K562 (cell line): ENCODE measurements at regions not wholly inside any gene's neighbourhood (a gene's known extent, or its start where the extent isn't known, plus 50 kb on each side); places are given as distances from the start of the nearest gene placed in this dataset.

ENCODE experiments used
- ATAC-seq: fragments of 200-7000 bp; cut with Tn5 transposase; 3 replicates; pipeline ENCODE4 v1.9.1; 2020; ENCODE audit warnings: moderate library complexity
- BruUV-seq: library from RNA; stranded (reverse); fragments of 400-500 nt; replicated peaks from 2 replicates; lab custom pipeline; 2021; lab: Mats Ljungman, UMichigan
- CTCF ChIA-PET: fragments of 300-600 bp; formaldehyde crosslinking; extraction: SDS; loops from one replicate; lab custom pipeline; 2021; ENCODE audit warnings: low intra/inter-chr PET ratio; lab: Yijun Ruan, JAX
- POLR2A ChIA-PET: fragments of 300-600, 350-650 bp; sonication (Branson Sonifier 250); formaldehyde crosslinking; extraction: SDS; loops from one replicate; lab custom pipeline; 2021; ENCODE audit warnings: antibody characterized with exemption, inconsistent platforms; lab: Yijun Ruan, JAX
- DNase-seq, 4 experiments: peaks; one replicate each; pipeline versions ENCODE4 v3.0.0 to v3.0.0-alpha.2; 2011 to 2018; ENCODE audit warnings: low spot score in 3 of 4, mixed read lengths in 3 of 4; ENCODE audit errors: extremely low read depth in 1 of 4
- FAIRE-seq: peaks from 2 replicates; lab custom pipeline; 2011; peaks lifted over from hg19 to GRCh38; lab: Jason Lieb, UNC
- H2AFZ ChIP-seq: 2 replicates; pipeline ENCODE4 v1.6.0; 2011; ENCODE audit warnings: low read depth, low read length, control low read depth, inconsistent platforms
- H3K27ac ChIP-seq: fragments of 200-600 bp; 3 replicates; pipeline ENCODE4 v1.8.0; 2011; ENCODE audit warnings: low read depth, mild to moderate bottlenecking, control low read depth, inconsistent platforms, low read length, moderate library complexity, mixed read lengths; ENCODE audit errors: extremely low read depth
- H3K27me3 ChIP-seq, 2 experiments: fragments of 300-600 bp in 1 of 2; 2 replicates in 1 of 2; 3 replicates in 1 of 2; pipeline versions ENCODE4 v1.6.0 to v1.8.0; 2011; ENCODE audit warnings: inconsistent platforms in 2 of 2, low read length in 2 of 2, mild to moderate bottlenecking in 1 of 2, mixed read lengths in 1 of 2, moderate library complexity in 1 of 2; ENCODE audit not compliant: control insufficient read depth in 2 of 2, insufficient read depth in 2 of 2
- H3K36me3 ChIP-seq: fragments of 300-600 bp; 3 replicates; pipeline ENCODE4 v1.8.0; 2011; ENCODE audit warnings: mild to moderate bottlenecking, low read length, inconsistent platforms; ENCODE audit not compliant: control insufficient read depth, insufficient read depth
- H3K4me1 ChIP-seq, 2 experiments: fragments of 200-600 bp in 1 of 2; replicated peaks in 1 of 2; 2 replicates in 1 of 2; 3 replicates in 1 of 2; pipeline versions ENCODE4 v1.5.1 to v1.8.0; 2011; ENCODE audit warnings: inconsistent platforms in 2 of 2, low read length in 2 of 2, mild to moderate bottlenecking in 1 of 2, mixed read lengths in 1 of 2, moderate library complexity in 1 of 2; ENCODE audit not compliant: control insufficient read depth in 2 of 2, insufficient read depth in 2 of 2
- H3K4me2 ChIP-seq: 2 replicates; pipeline ENCODE4 v1.6.1; 2011; ENCODE audit warnings: low read length, control low read depth, inconsistent platforms, mixed read lengths; ENCODE audit not compliant: insufficient read depth
- H3K4me3 ChIP-seq: fragments of 200-600 bp; sonication (generic), shearing (Covaris generic); 2 replicates; pipeline ENCODE4 v1.5.1; 2016; ENCODE audit warnings: control low read depth, inconsistent platforms
- H3K79me2 ChIP-seq: fragments of 200-600 bp; 3 replicates; pipeline ENCODE4 v1.8.0; 2011; ENCODE audit warnings: low read length, inconsistent platforms; ENCODE audit not compliant: control insufficient read depth, insufficient read depth
- H3K9ac ChIP-seq, 2 experiments: 2 replicates each; pipeline versions ENCODE4 v1.6.0 to v1.6.1; 2011; ENCODE audit warnings: low read depth in 2 of 2, low read length in 2 of 2, control low read depth in 1 of 2, inconsistent platforms in 1 of 2, mild to moderate bottlenecking in 1 of 2, mixed read lengths in 1 of 2; ENCODE audit not compliant: insufficient read depth in 1 of 2
- H3K9me1 ChIP-seq: one replicate; pipeline ENCODE4 v1.6.0; 2011; ENCODE audit warnings: inconsistent platforms, mild to moderate bottlenecking, low read length, moderate library complexity; ENCODE audit not compliant: control insufficient read depth, insufficient read depth
- H3K9me3 ChIP-seq: replicated peaks from 2 replicates; pipeline ENCODE4 v1.5.1; 2011; ENCODE audit warnings: low read depth, low read length, inconsistent platforms; ENCODE audit not compliant: control insufficient read depth, insufficient read depth
- H4K20me1 ChIP-seq: replicated peaks from 2 replicates; pipeline ENCODE4 v1.6.1; 2011; ENCODE audit warnings: low read length, inconsistent platforms, mixed read lengths; ENCODE audit not compliant: control insufficient read depth, insufficient read depth
- ARID2 ChIP-seq: fragments of 450-650 bp; IDR thresholded peaks from 2 replicates; pipeline ENCODE4 v1.6.1; 2017; ENCODE audit warnings: antibody characterized with exemption, mild to moderate bottlenecking
- COPS2 ChIP-seq: fragments of 450-650 bp; conservative IDR thresholded peaks from 2 replicates; pipeline ENCODE4 v1.6.1; 2016; ENCODE audit warnings: mild to moderate bottlenecking, moderate library complexity
- HMG20B ChIP-seq: fragments of 250-450 bp; sonication (Bioruptor Pico); IDR thresholded peaks from 2 replicates; pipeline ENCODE4 v1.5.0; 2021; ENCODE audit warnings: mild to moderate bottlenecking
- HSF4 ChIP-seq: fragments of 250-450 bp; sonication (Bioruptor Pico); IDR thresholded peaks from 2 replicates; pipeline ENCODE4 v2.1.2; 2022; ENCODE audit warnings: mild to moderate bottlenecking, moderate library complexity, borderline replicate concordance
- KLF16 ChIP-seq: IDR thresholded peaks from 2 replicates; pipeline ENCODE4 v1.6.1; 2016; ENCODE audit warnings: antibody characterized with exemption
- NCOA2 ChIP-seq, 2 experiments: fragments of 450-650 bp; IDR thresholded peaks; 2 replicates each; pipeline ENCODE4 v1.6.1; 2018; ENCODE audit warnings: mild to moderate bottlenecking in 2 of 2, moderate library complexity in 1 of 2; ENCODE audit not compliant: partially characterized antibody in 2 of 2
- SAP30 ChIP-seq: fragments of 200-600 bp; sonication (generic); IDR thresholded peaks from 2 replicates; pipeline ENCODE4 v1.6.1; 2012; ENCODE audit warnings: borderline replicate concordance, low read depth, mild to moderate bottlenecking, moderate library complexity, low read length, control low read depth, inconsistent platforms; ENCODE audit not compliant: insufficient read depth, poor library complexity, severe bottlenecking
- SLC30A9 ChIP-seq: fragments of 250-450 bp; sonication (Bioruptor Pico); IDR thresholded peaks from 2 replicates; pipeline ENCODE4 v1.8.0; 2022; ENCODE audit warnings: mild to moderate bottlenecking, moderate library complexity
- STAT5A ChIP-seq: IDR thresholded peaks from 2 replicates; pipeline ENCODE4 v1.6.1; 2012; ENCODE audit warnings: low read length, inconsistent platforms, borderline replicate concordance
- TEAD2 ChIP-seq: fragments of 450-650 bp; IDR thresholded peaks from 2 replicates; pipeline ENCODE4 v1.6.1; 2016; ENCODE audit warnings: missing genetic modification characterization, control low read depth, missing compliant biosample characterization
- ZBTB2 ChIP-seq: fragments of 450-650 bp; IDR thresholded peaks from 2 replicates; pipeline ENCODE4 v1.6.1; 2016; ENCODE audit warnings: antibody characterized with exemption
- ZC3H4 ChIP-seq: sonication (generic); formaldehyde crosslinking; IDR thresholded peaks from 2 replicates; pipeline ENCODE4 v1.9.0; 2021; ENCODE audit warnings: missing genetic modification reagents, borderline replicate concordance
- ZNF347 ChIP-seq: fragments of 450-650 bp; formaldehyde crosslinking; IDR thresholded peaks from 2 replicates; pipeline ENCODE4 v1.4.0; 2020; ENCODE audit warnings: low read depth, mild to moderate bottlenecking, moderate library complexity
- ZNF354B ChIP-seq: fragments of 250-450 bp; sonication (Bioruptor Pico); IDR thresholded peaks from 2 replicates; pipeline ENCODE4 v1.4.0; 2020
- ZNF785 ChIP-seq: fragments of 250-450 bp; sonication (Bioruptor Pico); IDR thresholded peaks from 2 replicates; pipeline ENCODE4 v1.4.0; 2020; ENCODE audit warnings: mild to moderate bottlenecking
- WGBS: fragments of 100-300 bp; shearing (Covaris generic); methylation state at CpG from one replicate; pipeline ENCODE4 v1.1.6; 2016; ENCODE audit warnings: low coverage, mixed read lengths; ENCODE audit not compliant: insufficient coverage; ENCODE audit errors: missing lambda C conversion rate; 5-methylcytosine and 5-hydroxymethylcytosine counted together
- in situ Hi-C: fragments of 300-500 bp; cut with MboI; formaldehyde crosslinking; loops from 4 replicates; pipeline ENCODE4 v1.15.0; 2018; ENCODE audit warnings: inconsistent platforms, mixed read lengths
- intact Hi-C: fragments of 100-400 bp; cut with micrococcal nuclease; formaldehyde crosslinking; loops from 2 replicates; pipeline ENCODE4 v1.14.2; 2022
- TF ChIP-seq, protein P1 (sequence below): fragments of 250-450 bp; sonication (Bioruptor Pico); IDR thresholded peaks from 2 replicates; pipeline ENCODE4 v1.8.0; 2022; ENCODE audit warnings: moderate library complexity, mild to moderate bottlenecking, inconsistent platforms
- TF ChIP-seq, protein P2 (sequence below): fragments of 450-650 bp; formaldehyde crosslinking; IDR thresholded peaks from 2 replicates; pipeline ENCODE4 v1.4.0; 2020; ENCODE audit warnings: mild to moderate bottlenecking, mixed read lengths

DNA sequence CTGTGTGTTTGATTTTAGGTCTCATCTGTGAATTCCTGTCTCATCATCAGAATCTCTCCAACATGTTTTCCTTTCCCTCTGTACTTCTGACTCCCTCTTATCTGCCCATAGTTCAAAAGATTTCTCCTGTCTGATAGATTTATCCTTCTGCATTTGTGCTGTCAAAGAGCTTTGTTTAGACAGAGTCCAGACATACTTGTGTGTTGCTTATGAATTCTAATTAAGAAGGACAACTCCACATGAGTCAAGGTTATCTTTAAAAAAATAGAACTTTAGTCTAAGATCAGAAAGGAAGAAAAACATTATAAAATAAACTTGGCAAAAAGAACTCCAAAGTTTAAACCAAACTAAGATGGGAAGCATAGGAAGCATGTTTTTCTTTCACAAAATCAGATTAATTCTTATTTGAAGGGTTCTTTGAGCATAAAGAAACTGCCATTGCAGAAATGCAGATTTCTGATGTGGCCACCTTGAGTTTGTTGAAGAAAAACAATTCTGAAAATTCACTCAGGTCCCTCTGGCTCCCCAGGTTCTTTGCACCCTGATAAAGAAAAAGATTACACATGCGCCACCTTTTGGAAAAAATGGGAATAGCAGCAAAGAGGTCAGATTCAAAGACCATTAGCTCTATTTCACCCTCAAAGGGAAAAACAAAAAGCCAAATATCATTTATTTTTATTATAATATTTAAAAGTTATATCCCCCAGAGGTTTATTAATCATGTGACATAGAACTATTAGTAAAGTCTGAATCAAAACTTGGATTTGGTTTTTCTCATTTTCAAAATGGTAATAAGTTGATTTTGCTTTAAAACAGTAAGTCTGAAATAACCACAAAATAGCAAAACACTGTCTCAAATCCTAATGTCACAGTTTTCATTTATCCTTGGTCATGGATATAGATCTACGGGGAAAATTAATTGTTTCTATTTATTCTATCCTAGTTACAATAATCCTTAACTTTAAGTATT lies 143.7 kb upstream of the DCN start:
- peak; percentile 37 to 65 (median 43) for DNase-seq
- Histone ChIP-seq H4K20me1 (no peaks in the 10 kb centered on the region), H3K4me2 (no peak overlapping the region), H3K27me3 (no peaks in the 10 kb centered on the region), H3K9ac (no peak overlapping the region), H3K79me2 (no peaks in the 10 kb centered on the region), H3K27ac (no peak overlapping the region), H3K9me1 (no peaks in the 10 kb centered on the region), H2AFZ (no peak overlapping the region), H3K9me3 (no peaks in the 10 kb centered on the region), H3K36me3 (no peaks in the 10 kb centered on the region; the same call in 2 of the 3 replicates), H3K4me1 (no peaks in the 10 kb centered on the region), H3K4me3 (no peak overlapping the region)
- peak; percentile 89 for FAIRE-seq
- in situ Hi-C loops (loop anchor here (25.0 kb wide), 1 partner anchor 339 kb away; no protein-coding TSS in a partner anchor), intact Hi-C loops (loop anchor here (2.0 to 10.0 kb wide), 4 partner anchors 148 to 369 kb away; partner anchors contain the start of gene CCER1)
- 2% methylated on average over 2 of the region's 2 CpGs for WGBS
- peak; percentile 74 for ATAC-seq
- ChIA-PET CTCF (interaction anchor here (1.1 to 1.4 kb wide), 2 partner anchors 148 to 381 kb away, joined by 4 read pairs; no protein-coding TSS in a partner anchor), POLR2A (no interaction called here)
- no TSS peak for BruUV-seq
- TF ChIP-seq NCOA2 (IDR thresholded peaks at IDR 0.05; ENCODE audit: partially characterized antibody in 2 of 2) (peak in 1 of 2 experiments; percentile 19), HSF4 (CRISPR knock-in tag) (no peak), ZNF347 (CRISPR knock-in tag) (no peak), KLF16 (0 out of 2 replicates have a peak, but pooled peaks have one; percentile 23), HMG20B (CRISPR knock-in tag) (no peak), ZC3H4 (CRISPR knock-in tag) (no peak), COPS2 (no peak), ZNF785 (CRISPR knock-in tag) (no peak), SAP30 (no peak), ZBTB2 (no peak), SLC30A9 (CRISPR knock-in tag) (no peak), TEAD2 (tag) (0 out of 2 replicates have a peak, but pooled peaks have one; percentile 35), ARID2 (no peak), STAT5A (no peak), ZNF354B (CRISPR knock-in tag) (no peak)
- TF ChIP-seq, protein P1, sequence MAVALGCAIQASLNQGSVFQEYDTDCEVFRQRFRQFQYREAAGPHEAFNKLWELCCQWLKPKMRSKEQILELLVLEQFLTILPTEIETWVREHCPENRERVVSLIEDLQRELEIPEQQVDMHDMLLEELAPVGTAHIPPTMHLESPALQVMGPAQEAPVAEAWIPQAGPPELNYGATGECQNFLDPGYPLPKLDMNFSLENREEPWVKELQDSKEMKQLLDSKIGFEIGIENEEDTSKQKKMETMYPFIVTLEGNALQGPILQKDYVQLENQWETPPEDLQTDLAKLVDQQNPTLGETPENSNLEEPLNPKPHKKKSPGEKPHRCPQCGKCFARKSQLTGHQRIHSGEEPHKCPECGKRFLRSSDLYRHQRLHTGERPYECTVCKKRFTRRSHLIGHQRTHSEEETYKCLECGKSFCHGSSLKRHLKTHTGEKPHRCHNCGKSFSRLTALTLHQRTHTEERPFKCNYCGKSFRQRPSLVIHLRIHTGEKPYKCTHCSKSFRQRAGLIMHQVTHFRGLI (CRISPR knock-in tag): no peak
- TF ChIP-seq, protein P2, sequence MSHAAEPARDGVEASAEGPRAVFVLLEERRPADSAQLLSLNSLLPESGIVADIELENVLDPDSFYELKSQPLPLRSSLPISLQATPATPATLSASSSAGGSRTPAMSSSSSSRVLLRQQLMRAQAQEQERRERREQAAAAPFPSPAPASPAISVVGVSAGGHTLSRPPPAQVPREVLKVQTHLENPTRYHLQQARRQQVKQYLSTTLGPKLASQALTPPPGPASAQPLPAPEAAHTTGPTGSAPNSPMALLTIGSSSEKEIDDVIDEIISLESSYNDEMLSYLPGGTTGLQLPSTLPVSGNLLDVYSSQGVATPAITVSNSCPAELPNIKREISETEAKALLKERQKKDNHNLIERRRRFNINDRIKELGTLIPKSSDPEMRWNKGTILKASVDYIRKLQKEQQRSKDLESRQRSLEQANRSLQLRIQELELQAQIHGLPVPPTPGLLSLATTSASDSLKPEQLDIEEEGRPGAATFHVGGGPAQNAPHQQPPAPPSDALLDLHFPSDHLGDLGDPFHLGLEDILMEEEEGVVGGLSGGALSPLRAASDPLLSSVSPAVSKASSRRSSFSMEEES (CRISPR knock-in tag): peak; percentile 58
